KBM-7 (cell line): ENCODE measurements at regions not wholly inside any gene's neighbourhood (a gene's known extent, or its start where the extent isn't known, plus 50 kb on each side); places are given as distances from the start of the nearest gene placed in this dataset.

Experiments
- DNase-seq: peaks from one replicate; pipeline ENCODE4 v3.0.0-alpha.2; 2015
- in situ Hi-C: fragments of 300-500 bp; cut with MboI; formaldehyde crosslinking; loops from 2 replicates; pipeline ENCODE4 v1.14.3; 2020; ENCODE audit warnings: low sequenced_read_pairs, low pct_unique_long_range_greater_than_20kb, mixed read lengths

DNA sequence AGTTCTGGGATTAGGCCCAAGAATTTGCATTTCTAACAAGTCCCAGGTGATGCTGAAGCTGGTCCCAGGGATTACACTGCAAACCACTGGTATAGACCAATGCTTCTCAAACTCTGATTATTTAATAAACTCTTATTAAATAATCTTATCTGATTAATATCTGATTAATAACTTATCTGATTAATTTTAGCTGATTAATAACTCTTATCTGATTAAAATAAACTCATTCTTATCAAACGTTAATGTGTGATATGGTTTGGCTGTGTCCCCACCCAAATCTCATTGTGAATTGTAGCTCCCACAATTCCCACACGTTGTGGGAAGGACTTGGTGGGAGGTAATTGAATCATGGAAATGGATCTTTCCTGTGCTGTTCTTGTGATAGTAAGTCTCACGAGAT, 78.6 kb upstream of the TANC2 start:
- no peak for DNase-seq
- in situ Hi-C loops = no loop called here

DNA sequence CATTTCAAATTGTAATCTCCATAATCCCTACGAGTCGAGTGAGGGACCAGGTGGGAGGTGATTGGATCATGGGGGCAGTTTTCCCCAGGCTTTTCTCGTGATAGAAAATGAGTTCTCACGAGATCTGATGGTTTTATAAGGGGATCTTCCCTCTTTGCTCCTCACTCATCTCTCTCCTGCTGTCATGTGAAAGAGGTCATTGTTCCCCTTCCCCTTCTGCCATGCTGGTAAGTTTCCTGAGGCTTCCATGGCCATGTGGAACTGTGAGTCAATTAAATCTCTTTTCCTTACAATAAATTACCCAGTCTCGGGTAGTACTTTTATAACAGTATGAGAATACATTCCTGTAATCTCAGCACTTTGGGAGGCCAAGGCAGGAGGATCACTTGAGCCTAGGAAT, 76.7 kb upstream of the MARCHF10 start:
- in situ Hi-C loops = no loop called here
- no peak for DNase-seq

DNA sequence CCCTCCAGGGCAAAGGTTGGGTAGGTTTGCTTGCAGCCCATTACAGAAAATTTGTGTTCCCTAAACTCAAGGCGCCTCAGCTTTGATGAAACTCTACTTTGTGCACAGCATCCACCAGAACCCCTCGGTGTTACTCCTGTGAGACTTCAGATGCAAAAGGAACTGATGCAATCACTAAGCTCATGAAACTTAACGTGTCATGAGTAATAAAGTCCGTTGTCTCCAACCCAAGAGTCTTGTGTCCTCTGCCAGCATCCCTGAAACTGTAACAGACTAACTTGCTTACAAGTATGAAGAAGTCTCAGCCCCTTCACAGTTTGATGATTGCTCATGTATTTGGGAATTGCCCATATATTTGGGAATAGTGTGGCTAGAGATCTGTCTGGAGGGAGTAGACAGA, 74.8 kb upstream of the MARCHF10 start:
- in situ Hi-C loops = no loop called here
- DNase-seq = no peak

DNA sequence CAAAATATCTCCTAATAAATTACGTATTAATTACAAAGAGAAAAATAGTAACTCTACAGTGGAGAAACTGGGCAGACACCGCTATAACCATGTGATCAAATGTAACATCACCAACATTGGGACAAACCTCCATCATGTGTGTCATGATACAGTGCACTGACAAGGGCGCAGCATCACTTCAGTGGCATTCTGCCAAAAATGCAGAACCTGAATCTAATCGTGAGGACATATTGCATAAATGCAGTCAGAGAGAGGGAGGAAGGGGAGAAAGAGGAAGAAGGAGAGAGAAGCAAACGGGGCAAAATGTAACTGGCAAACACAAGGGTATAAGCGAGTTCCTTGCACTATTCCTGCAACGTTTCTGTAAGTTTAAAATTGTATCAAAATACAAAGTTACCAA, 74.2 kb upstream of the MARCHF10 start:
- peak; percentile 77 for DNase-seq
- in situ Hi-C loops = no loop called here

DNA sequence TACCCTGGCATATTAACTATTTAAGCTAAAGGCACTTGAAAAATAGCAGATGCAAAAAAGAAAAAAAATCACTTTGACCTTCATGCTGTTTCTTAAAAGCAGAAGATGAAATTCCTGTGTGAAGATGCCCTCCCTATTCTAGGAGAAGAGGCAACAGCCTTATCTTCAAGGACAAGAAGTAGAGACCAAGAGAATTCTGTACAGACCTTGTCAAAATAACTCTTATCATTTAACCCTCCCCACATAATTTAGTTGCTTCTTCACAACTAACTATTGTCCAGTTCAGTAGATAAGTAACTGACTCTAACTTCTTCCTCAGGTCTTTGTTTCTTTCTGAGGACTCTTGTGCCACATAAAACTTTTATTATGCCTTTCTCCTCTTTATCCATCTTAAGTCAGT, 72.0 kb upstream of the MARCHF10 start:
- in situ Hi-C loops = no loop called here
- DNase-seq = no peak

DNA sequence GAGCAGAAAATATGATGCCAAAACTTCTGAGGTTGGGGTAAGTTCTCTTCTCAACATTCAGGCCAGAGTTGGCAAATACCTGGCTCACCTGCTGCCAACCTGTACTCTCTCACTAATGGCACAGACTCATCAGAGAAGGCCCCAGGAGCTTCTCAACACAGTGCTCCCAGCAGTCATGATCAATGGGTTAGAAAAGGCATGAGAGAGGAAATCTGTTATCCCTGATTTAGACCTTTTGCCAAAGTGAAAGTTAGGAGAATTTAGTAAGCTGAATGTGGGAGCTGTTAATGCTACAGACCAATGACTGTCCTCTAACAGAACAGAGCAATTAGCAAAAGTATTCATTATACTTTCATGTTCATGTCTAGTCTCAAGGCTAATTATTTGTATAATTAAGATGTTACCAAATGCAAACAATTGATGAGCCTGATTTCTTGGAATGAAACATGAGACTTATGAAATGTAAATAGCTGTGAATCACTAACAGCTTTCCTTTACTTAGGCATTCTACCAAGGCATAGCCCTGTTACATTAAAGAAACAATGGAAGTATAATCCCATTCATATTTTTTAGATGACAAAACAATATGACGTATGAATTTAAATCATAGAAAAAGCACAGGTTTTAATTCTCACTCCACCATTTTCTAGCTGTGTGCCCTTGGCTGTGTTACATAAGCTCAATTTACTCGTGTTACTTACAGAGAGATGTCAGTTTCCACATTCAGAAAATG, 68.7 kb upstream of the MARCHF10 start:
- DNase-seq = no peak

DNA sequence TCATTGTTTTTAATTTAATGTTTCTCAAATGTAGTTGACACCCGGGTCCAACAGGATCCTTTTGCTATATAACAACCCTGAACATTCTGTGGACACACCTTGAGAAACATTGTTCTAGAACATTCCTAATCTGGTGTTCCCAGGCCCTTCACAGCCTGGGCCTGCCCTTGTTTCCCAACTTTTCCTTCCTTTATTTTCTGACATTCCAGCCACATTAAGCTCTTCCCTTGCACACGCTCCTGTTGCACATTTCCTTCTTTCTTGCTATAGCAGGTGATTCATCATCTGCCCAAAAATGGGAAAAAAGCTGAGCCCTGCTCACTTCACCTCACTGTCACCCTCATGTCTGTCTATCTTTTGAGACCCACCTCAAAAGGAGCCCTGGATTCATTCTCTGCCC, 67.9 kb upstream of the MARCHF10 start:
- in situ Hi-C loops = no loop called here
- DNase-seq = no peak

More for the DNA sequence above, 68.7 kb upstream of the MARCHF10 start:
- in situ Hi-C loops = no loop called here

DNA sequence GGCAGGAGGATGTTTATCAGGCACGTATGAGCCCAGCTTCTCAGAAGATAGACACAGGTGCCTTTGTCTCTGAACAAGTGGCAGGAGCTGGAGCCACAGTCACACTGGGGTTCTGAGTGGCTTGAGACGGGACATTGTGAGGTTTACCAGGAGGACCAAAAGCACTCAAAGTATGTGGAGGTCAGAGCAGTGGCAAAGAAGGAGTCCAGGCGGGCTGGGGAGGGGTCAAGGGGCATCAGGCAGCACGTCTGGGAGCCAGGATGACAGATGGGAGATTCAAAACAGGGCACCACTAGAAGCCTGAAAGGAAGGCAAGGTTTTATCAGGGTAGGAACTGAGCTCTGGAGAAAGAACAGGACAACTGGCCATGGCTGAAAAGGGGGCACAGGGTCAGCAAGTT, 67.2 kb upstream of the MARCHF10 start:
- no peak for DNase-seq
- in situ Hi-C loops = no loop called here

DNA sequence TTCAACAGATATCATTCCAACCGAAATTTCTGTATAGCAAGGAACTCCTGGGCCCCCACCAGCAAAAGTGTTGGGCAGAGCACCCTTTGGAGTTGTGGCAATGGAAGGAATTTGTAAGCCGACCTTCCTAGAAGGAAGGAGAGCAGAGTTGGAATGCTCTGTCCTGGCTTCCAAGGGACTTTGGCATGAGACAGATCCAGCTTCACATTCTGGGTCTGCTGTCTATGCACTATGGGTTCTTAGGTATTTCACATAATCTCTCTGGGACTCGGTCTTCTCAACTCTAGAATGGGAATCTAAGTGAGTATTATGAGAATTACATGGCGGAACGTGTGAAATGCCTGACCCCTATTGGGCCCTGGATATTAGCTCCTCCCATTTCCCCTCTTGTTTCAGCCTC, 63.2 kb upstream of the MARCHF10 start:
- no peak for DNase-seq
- in situ Hi-C loops = no loop called here

DNA sequence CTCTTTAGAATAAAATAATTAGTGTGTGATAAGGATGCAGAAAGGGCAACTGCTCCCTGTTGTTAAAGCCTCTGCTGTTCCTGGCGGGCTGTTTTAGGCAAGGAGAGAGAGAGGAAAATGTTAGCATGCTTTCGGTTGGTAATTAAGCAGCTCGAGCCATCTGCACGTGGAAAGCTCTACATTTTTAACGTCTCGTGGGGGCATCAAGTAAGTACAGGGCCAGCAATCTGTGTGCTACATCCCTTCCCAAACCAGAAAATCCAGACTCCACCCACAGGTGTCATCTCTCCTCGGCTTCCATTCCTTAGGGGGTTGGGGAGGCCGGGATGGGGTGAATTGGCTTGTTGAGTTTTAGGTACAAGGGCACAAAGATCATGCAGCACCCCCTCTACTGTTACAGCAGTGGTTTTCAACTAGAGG, 62.4 kb upstream of the MARCHF10 start:
- in situ Hi-C loops = no loop called here
- no peak for DNase-seq

DNA sequence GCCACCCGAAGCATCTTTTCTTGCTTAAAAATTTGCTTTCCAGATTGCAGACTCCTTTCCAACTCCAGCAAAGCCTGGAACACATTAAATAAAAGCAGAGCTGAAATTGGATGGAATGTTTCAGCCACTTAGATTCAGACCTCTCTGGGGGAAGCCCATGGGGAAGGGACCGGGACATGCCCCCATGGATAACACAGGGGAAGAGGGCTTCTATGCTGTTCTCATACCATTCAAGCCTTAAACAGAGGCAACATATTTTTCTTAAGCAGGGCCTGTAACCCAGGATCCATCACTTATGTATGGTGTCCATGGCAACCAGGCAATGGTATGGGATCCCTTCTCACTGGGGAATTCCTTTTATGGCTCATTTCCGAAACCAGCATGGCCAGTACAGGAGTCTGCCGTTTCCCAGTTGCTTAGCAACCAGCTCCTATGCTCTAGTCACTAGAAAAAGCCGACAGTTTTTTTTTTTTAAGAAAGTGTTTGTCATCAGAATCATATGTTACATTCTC, 62.0 kb upstream of the MARCHF10 start:
- DNase-seq = no peak
- in situ Hi-C loops = no loop called here

DNA sequence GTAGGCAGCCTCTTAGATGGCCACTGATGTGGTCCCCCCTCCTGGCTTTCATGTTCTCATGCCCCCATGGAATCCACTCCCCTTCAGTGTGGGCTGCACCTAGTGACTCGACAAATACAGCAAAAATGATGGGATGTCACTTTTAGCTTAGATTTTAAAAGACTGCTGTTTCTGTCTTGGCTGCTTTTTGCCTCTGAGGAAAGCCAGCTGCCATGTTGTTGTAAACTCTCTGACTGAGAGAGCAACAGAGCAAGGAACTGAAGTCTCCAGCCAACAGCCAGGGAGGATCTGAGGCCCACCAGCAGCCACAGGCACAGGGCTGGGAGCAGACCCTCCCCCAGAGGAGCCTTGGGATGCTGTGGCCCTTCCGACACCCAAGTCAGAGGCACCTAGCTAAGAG, 60.6 kb upstream of the MARCHF10 start:
- in situ Hi-C loops = no loop called here
- DNase-seq = no peak

DNA sequence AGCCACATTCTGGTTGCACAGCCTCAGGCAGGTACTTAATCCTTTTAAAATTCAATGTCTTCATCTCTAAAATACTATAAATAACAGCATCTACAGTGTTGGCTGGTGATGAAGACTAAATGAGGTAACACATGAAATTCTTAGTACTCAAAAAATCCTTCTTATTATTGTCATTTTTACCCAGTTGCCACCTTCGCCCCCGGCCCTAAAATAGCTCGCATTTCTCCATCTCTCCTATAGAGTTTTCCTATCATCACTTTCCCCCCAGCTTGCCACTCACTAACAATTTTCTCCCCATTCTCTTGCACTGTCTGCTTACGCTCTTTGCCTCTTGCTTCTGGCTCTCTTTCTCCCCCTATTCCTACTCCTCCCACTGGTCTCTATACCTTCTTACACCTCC, 59.9 kb upstream of the MARCHF10 start:
- in situ Hi-C loops = no loop called here
- DNase-seq = no peak

DNA sequence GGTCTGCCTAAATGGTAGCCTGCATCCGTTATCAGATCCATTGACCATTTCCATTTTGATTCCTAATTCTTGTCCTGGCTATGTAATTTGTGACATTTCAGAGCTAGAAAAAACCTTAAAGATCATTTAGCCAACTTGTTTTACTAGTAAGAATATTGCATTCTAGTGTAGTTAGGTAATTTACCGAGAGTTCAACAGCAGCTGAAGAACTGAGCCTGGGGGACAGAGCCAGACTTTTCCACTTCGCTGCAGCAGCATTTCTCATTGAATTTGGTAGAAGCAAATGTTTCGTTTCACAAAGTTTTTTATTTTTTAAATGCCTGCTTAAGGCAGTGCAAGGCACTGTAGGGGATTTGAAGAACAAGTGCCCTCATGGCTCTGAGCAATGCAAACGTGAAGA, 59.2 kb upstream of the MARCHF10 start:
- no peak for DNase-seq
- in situ Hi-C loops = no loop called here

DNA sequence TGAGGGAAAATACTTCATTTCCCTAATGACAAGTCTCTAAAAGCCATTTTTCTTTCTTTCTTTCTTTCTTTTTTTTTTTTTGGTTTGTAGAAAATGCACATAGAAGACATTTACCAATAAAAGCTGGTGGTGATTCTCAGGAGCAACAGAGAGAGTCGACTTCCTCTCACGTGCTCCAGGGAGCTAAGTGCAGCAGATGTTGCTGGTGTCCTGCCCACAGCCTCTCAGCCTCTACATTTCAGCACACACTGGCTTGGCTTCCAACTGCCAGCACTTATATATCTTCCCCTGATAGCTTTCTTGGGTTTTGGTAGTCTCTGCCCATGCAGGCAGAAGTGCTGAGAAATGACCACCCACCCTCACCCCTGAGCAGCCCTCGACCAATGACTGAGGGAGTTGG, 58.4 kb upstream of the MARCHF10 start:
- DNase-seq = peak; percentile 20
- in situ Hi-C loops = no loop called here

DNA sequence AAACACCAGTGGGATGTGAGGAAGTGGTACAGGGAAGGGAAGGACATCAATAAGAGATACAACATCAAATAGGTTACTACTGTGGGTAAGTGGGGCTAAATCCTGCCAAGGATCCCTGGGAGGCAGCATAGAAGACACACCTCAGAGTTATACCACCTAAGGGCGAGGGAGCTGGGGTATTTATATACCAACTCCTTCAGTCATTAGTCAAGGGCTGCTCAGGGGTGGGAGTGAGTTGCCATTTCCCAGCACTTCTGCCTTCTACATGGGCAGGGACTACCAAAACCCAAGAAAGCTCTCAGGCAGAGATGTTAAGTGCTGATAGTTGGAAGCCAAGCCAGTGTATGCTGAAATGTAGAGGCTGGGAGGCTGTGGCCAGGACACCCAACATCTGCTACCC, 57.5 kb upstream of the MARCHF10 start:
- DNase-seq = no peak
- in situ Hi-C loops = no loop called here

DNA sequence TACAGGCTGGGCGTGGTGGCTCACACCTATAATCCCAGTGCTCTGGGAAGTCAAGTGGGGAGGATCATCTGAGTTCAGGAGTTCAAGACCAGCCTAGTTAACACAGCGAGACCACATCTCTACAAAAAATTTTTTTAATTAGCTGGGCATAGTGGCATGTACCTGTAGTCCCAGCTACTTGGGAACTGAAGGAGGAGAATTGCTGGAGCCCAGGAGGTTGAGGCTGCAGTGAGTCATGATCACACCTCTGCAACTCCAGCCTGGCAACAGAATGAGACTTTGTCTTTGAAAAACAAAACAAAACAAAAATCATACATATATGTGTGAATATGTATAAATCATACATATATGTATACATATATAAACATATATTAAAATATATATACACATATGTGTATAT, 54.1 kb upstream of the MARCHF10 start:
- in situ Hi-C loops = no loop called here
- DNase-seq = no peak

DNA sequence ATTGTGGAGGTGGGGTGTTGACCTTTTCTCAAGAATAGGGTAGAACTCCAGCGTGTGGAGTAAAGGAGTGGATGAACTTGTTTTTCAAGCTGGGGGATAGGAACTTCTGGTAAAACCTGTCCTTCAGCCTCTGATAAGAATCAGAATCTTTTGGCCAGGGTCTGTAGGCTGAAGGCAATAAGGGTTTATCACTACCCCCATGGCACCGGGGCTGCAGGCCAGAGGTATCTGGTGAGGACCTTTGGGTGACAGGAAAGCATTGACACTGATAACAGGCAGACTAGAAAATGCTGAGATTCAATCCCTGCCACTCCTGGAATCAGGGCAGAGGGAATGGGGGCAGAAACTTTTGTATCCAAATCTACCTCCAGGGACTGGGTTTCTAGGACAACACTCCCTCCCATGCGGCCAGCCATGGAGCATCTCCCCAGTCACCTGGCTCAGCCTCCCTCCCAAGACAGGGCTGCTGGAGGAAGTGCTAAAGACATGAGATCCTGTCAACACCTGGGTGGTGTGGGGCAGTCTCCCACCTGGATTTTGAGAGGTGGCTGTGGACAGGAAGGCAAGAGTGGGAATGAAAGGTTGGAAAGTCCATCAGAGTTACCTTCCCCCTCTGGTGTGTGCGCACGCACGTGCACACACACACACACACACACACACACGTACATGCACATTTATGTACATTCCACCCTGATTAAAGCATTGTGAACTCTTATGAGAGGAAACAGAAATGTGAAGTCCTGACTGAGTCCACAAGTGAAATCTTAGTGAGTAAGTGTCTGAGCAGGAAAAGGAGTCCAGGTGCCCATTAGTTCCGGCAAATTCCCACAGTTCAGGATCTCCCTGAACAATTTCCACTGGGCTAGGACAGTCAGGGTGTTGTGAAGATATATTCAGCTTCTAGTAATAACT, 53.1 kb upstream of the MARCHF10 start:
- in situ Hi-C loops = no loop called here
- no peak for DNase-seq

DNA sequence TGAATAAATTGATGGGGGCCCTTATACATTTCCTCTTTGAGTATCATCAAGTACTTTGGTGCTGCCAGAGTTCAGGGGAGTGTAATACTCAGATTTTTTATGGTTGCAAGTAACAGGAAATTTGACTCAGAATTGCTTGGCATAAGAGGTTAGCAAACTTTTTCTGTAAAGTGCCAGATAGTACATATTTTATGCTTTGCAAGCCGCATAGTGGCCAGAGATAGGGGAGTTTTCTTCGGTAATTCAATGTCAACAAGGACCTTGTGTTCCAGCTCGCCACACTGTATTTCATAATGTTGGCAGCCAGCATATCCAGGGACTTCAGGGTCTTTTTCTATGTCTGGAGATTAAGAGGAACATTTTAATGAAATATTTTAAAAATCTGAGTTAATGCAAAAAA, 51.0 kb upstream of the MARCHF10 start:
- in situ Hi-C loops = no loop called here
- DNase-seq = no peak
